Myocyte (in vitro differentiated cells): ENCODE measurements at regions not wholly inside any gene's neighbourhood (a gene's known extent, or its start where the extent isn't known, plus 50 kb on each side); places are given as distances from the start of the nearest gene placed in this dataset.
A peak's percentile ranks its signal among the peaks of the same experiment; 100 is the strongest.

ENCODE experiments used
- DNase-seq: peaks from one replicate; pipeline ENCODE4 v3.0.0-alpha.2; 2012; ENCODE audit warnings: low read depth

GRCh38 chr15:77798151-77798835 lies 165.6 kb upstream of the LINGO1 start:
- no peak for DNase-seq

DNA sequence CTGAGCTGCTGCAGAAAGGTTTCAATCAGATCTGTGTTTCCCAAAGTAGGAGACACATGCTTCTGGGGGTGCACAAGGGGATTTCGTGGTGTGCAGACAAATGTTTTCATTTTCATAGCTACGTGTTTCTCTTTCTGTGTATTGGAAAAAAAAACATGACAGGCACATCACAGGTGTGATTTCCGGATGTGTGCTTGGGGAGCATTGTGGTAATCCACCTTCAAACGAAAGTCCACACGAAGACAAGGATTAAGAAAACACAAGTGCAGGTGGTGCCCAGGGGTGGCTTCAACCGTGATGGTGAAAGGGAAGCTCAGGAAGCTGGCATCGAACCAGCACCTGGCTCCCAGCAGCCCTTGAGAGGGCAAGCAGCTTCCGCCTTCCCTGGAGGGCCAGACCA lies 164.6 kb upstream of the LINGO1 start:
- no peak for DNase-seq

- DNase-seq, result no peak
Measured at GRCh38 chr15:77796046-77796729, 163.5 kb upstream of the LINGO1 start.

GRCh38 chr15:77795446-77795845 lies 162.7 kb upstream of the LINGO1 start:
- DNase-seq, result peak; percentile 9

DNA sequence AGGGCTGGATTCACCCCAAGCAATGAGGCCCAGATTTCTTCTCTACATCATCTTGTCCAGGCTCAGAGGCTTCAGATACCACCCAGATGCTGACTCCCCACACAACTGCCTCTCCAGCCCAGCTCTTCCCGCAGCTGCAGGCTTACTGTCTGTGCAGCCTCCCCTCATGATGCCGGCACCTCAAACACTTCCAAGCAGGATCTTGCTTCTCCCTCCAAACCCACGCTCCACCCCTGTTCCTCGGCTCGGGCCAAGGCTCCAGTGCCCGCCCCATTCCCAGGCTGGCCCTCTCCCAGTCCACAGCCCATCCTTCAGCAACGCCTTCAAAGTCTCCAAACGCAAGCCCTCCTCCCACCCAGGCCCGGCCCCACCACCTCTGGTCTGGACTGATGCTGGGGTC lies 159.2 kb upstream of the LINGO1 start:
- DNase-seq, result no peak

GRCh38 chr15:77790481-77790880 lies 157.8 kb upstream of the LINGO1 start:
- DNase-seq, result no peak

- no peak for DNase-seq
Measured at GRCh38 chr15:77786956-77787355, 154.2 kb upstream of the LINGO1 start.

DNA sequence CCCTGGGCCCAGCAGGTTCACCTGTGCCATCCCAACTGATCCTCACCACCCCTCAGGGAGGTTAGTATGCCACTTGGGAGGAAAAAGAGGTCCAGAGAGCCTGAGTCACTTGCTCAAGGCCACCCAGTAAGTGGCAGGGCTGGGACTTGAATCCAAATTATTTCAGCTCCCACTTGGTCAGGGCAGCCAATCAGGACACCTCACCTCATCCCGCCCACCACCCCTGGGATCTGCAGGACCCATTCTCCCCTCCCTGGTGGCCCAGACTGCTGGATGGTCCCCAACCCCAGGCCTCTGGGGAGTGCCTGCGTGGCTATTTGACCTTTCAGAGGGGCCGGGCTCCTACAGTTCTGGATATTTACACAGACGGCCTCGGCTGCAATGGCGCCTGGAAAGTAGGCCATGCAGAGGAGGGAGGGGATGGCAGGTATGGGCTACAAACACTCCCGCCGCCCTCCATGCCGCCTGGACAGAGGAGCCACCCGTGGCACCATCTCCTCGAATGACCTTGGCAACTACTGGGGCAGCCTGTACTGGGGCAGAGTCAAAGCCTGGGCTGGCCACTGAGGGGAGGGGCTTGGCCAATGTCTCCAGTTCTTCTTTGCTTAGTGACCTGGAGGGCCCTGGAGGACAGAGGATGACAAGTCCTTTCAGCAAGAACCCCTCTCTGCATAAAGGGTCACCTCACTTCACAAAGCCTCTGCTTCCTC lies 153.6 kb upstream of the LINGO1 start:
- DNase-seq, result no peak

DNA sequence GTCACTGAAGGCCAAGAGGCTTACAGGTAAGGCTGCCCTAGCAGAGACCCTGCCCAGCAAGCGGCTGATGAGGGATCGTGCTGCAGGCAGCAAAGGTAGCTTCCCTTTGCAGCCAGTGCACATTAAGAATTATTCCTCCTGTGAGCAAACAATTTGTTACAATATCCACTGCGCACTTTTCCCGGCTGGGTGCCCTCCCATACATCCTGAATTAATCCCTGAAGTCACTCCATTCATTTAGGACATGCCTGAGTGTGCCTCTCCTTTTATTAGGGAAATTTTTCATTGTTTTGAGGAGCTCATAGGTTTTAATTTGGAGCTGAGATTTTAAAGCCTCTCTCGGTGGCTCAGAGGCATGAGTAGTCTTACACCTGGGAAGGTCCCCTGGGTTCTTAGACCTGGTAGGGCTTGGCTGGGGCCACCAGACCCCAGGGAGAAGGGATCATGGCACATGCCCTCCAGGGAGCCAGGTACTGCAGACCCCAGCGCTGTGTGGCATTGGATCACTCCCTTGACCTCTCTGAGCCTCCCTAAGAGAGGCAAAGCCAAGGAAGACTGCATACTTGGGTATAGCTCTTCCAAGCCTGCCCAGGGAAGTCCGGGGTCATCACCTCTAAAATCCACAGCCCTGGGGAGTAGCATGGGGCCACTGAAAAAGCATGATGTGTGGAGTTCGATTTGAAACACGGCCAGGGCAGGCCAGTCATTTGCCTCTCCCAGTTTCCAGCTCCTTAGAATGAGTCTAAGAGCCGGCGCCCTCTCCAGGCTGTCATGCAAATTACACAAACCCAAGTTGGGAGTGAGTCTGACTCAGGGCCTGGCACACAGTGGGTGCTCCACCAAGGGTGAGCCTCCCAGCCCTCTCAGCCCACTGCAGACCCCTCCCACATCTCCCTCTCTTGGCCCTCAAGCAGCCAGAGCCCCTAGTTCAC lies 151.9 kb upstream of the LINGO1 start:
- DNase-seq, result peak; percentile 5

DNA sequence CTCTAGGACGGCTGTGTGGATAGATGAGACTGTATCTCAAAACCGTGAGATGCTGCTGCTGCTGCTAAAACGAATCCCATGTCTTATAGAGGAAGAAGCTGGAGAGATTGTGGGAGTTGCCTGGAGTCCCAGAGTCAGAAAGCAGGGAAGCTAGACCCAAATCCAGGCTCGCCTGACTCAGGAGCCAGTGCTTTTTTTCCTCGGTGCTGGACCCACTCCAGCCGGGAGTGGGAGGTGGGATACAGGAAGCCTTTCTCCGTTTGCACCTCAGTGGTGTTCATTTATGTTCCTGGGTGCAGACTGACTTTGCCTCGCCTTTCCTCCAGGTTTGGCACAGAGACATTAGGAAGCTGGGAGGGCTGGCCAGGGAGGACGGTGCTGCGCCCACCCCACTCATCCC lies 150.9 kb upstream of the LINGO1 start:
- no peak for DNase-seq

GRCh38 chr15:77782691-77783090 lies 150.0 kb upstream of the LINGO1 start:
- DNase-seq, result no peak

DNA sequence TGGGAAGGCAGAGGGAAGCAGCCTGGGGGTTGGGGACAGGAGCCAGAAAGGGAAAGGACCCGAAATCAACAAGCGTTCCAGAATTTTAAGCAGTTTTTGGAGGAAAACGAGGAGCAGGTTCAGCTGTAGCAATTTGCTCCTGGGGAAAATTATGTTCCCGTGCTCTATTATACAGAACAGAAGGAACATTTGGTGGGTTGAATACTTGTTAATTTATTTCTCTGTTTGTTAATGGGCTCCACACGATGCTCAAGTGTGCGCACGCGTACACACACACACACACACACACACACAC lies 149.2 kb upstream of the LINGO1 start:
- no peak for DNase-seq

GRCh38 chr15:77781151-77781945 lies 148.6 kb upstream of the LINGO1 start:
- DNase-seq, result no peak

GRCh38 chr15:77778802-77779201 lies 146.1 kb upstream of the LINGO1 start:
- no peak for DNase-seq

DNA sequence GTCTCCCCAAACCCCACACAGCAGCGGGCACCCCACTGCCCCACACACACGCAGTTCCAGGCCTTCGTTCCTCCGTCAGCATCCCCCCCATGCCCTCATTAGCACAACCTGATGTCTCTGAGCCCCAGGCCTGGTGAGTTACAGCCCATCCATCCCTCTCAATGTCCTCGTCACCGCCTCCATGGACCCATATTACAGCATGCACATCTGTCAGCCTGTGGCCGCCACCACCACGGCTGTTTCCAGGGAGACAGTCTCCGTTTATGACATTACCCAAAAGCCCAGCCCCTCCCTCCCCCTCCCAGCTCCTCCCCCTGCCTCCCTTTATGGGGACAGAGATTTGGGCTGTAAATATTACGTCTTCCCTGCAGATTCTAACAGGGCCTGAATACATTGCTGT lies 143.1 kb upstream of the LINGO1 start:
- no peak for DNase-seq

- no peak for DNase-seq
Measured at GRCh38 chr15:77775373-77775772, 142.7 kb upstream of the LINGO1 start.

DNA sequence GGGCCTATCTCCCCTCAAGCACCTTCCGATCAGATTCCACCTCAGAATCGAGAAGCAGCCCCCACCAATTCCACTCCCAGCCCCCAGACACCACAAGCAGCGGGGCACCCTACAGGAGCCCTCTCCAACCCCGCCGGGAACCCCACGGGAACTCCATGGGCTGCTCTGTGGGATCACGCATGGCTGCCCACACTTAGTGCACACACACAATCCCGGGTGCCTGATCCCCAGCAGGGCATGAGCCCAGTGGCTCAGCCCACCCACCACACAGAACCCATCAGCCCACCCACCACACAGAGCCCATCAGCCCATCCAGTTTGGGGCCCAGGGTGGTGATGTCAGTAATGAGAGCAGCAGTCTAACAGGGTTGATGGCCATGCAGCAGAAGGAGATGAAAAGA lies 141.6 kb upstream of the LINGO1 start:
- no peak for DNase-seq

- DNase-seq, result no peak
Measured at GRCh38 chr15:77773903-77774302, 141.2 kb upstream of the LINGO1 start.

DNA sequence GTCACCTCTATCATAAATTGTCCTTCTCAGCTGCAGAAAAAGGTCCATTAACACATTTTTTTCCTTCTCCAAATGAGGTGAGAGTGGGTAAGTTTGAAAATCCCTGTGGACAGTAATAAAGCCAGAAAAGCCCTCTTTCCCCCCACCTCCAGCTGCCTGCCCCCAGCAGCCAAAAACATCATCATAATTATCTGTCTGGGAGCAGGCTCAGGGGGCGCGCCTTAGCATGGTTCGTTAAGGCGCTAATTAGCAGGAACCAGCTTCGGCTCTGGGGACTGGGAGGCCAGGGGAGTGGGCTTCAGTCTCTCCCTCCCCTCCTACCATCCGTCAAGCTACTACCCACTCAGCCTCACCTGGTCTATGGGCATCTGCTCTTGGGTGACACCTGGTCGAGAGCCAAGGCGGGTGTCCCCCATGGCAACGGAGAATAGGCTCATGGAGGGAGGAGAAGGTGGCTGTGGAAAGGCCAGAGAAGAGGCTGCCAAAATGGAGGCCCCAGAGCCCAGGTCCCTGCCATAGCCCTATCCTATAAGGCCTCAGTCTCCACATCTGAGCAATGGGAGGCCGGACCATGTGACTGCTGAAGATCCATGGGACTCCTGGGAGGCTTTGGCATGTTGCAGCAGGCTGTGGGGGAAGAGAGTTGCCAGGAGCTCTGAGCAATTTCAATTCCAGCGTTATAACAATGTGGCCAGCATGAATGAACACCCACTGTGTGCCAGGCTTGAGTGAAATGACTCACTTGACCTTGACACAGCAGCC lies 140.1 kb upstream of the LINGO1 start:
- DNase-seq, result no peak

DNA sequence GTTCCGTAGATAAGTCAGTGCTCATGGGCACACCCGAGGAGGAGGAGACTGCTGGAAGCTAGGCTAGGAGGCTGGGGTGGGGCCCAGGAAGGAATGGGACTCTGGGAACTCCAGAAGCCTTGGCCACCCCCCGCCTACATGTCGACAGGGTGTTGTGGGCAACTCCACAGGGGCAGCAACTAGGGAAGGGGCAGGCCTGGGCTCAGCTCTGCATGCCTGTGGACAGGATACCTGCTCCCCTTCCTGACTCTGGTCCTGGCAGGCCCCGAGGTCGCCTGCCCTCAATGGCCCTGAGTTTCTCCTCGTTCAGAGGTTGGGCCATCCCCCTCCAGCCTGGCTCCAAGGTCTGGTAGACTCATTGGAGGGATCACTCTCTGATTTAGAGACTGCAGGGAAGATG lies 138.9 kb upstream of the LINGO1 start:
- DNase-seq, result no peak
